HG03439 (cell line): ENCODE measurements at regions not wholly inside any gene's neighbourhood (a gene's known extent, or its start where the extent isn't known, plus 50 kb on each side); places are given as distances from the start of the nearest gene placed in this dataset.

Experiments used
- ATAC-seq: cut with Tn5 transposase; IDR thresholded peaks from one replicate; pipeline ENCODE4 v1.9.1; 2021; ENCODE audit warnings: mild to moderate bottlenecking, moderate library complexity; ENCODE audit not compliant: unreplicated experiment

DNA sequence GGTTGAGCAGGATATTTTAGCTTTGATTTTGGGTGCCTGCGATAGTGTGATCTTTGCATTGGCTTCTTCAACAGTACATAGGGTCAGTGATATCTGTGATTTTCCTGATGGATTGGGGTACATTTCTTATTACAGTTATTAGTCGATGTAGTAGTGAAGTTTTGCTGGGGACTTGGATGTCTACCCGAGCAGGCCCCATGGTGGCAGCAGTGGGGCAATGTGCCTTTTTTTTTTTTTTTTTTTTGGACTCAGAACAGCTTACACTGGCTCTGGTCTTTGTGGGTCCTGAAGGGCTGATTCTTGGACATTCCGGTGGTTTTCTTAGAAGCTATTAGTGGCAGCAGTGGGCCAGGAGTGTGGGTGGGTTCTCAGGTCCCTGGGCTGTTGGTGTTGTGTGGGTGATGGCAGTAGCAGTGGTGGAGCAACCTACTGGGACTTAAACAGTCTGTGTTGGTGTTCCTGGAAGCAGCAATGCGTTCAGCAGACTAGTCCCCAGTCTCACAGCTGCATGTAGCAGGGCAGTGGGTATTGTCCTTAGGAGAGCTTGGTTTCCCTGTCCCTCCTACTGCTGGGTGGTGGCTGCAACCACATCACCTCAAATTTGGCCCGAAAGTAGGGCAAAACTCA lies 53.7 kb upstream of the SLC4A10 start:
- no peak for ATAC-seq

DNA sequence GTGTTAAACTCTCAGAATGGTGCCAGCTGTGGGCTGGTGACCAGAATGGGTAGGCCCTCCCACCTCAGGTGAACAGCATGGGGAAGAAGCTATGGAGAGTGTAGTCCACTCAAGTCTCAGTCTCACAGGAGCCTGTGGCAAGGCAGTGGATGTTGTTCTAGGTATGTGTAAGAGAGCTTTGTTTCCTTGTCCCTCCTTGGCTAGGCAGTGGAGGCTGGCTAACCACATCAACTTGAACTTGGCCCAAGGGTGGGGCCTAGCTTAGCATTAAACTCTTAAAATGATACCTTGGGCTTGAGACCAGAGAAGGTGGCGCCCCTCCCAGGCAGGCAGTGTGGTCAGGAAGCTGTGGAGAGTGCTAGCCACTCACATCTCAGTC lies 53.2 kb upstream of the SLC4A10 start:
- no peak for ATAC-seq
